ENCODE measurements at regions not wholly inside any gene's neighbourhood (a gene's known extent, or its start where the extent isn't known, plus 50 kb on each side); places are given as distances from the start of the nearest gene placed in this dataset.

DNA sequence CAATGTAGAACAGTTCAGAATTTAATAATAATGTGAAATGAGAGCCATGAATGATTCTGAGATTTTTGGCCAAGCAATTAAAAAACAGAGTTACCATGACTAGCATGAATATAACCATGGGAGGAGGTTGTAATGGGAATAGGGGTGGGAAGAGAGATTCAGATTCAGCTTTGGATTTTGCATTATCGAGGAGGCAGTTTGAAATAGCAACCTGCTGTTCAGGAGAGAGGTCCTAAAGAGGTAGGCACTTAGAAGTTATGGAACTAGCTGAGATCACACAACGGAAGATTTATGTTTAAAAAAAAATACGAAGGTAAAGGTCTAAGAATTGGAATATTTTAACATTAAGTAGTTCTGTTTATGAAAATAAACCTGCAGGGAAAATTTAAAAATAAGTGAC is 124.4 kb upstream of the TECRL start:
- no peaks in the 10 kb centered on the region for H3K36me3 ChIP-seq
- no peak overlapping the region for H3K4me3 ChIP-seq (ENCODE audit: low read depth, low read length)
- no peaks in the 10 kb centered on the region for H3K27me3 ChIP-seq
- no peaks in the 10 kb centered on the region for H3K4me1 ChIP-seq
- DNase-seq: no peak
- H3K9me3 ChIP-seq: no peaks in the 10 kb centered on the region
- TF ChIP-seq, protein P1, sequence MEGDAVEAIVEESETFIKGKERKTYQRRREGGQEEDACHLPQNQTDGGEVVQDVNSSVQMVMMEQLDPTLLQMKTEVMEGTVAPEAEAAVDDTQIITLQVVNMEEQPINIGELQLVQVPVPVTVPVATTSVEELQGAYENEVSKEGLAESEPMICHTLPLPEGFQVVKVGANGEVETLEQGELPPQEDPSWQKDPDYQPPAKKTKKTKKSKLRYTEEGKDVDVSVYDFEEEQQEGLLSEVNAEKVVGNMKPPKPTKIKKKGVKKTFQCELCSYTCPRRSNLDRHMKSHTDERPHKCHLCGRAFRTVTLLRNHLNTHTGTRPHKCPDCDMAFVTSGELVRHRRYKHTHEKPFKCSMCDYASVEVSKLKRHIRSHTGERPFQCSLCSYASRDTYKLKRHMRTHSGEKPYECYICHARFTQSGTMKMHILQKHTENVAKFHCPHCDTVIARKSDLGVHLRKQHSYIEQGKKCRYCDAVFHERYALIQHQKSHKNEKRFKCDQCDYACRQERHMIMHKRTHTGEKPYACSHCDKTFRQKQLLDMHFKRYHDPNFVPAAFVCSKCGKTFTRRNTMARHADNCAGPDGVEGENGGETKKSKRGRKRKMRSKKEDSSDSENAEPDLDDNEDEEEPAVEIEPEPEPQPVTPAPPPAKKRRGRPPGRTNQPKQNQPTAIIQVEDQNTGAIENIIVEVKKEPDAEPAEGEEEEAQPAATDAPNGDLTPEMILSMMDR (IDR thresholded peaks at IDR 0.05; ENCODE audit: low read depth, low read length): no peak

DNA sequence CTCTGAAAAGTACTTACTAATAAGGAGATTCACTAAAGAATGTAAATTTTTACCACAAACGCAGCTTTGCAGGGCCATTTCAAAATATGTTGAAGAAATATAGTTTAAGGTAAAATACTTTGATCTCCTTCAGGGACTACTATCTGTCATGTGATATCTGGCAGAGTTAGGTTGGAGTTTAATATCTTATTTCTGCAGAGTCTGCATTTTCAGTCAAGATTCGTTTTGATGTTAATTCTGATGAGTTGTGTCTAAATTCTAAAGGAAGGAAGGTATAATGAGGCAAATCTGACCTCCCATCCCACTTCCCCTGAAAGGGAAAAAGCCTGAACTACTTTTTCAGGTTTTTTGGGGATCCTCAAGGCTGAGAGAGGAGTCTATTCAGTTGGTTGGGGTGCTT is 123.9 kb upstream of the TECRL start:
- no peaks in the 10 kb centered on the region for H3K4me1 ChIP-seq
- no peaks in the 10 kb centered on the region for H3K36me3 ChIP-seq
- no peaks in the 10 kb centered on the region for H3K9me3 ChIP-seq
- no peak overlapping the region for H3K4me3 ChIP-seq (ENCODE audit: low read depth, low read length)
- no peak for DNase-seq
- TF ChIP-seq, protein P1 (IDR thresholded peaks at IDR 0.05; ENCODE audit: low read depth, low read length): no peak
- H3K27me3 ChIP-seq: no peaks in the 10 kb centered on the region

DNA sequence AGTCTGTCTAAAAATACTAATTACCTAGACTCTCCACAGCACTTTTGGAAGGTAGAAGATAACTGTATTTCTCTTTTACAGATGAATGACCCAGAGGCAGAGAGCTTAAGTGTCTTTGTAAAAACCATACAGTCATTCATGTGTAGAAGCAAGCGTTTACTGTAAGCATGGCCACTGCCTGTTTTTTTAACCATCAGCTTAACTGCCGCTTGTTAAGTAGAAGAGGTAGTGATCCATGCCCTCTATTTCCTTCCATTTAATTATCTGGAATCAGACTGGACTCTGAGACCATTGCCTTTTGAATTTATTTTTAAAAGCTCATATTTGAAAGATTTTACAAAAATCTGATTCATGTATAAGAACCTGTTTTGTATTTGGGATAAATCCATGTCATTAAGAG is 111.2 kb upstream of the TECRL start:
- Histone ChIP-seq H3K27me3 (no peaks in the 10 kb centered on the region), H3K4me3 (ENCODE audit: low read depth, low read length) (no peak overlapping the region), H3K36me3 (no peaks in the 10 kb centered on the region), H3K9me3 (no peaks in the 10 kb centered on the region), H3K4me1 (no peaks in the 10 kb centered on the region)
- DNase-seq: no peak
- TF ChIP-seq, protein P1 (IDR thresholded peaks at IDR 0.05; ENCODE audit: low read depth, low read length): no peak

DNA sequence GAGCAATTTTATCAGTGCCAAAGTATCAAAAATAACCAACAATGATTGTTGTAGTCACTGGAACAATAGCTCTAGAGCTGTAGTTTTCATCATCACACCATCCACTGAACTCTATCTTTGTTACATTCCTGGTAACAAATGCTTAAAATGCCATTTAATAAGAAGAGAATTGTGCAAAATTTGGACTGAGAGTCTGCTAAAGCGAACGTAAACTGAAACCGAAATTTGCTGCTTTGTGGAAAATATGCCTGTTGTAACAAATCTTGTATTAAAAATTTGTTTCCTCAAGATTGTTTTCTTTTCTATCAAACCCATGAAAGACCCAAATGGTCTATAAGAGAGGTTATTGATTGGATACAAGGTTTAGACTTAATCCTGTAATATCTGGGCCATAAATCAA is 109.3 kb upstream of the TECRL start:
- no peak for DNase-seq
- Histone ChIP-seq H3K36me3 (no peaks in the 10 kb centered on the region), H3K4me1 (no peaks in the 10 kb centered on the region), H3K27me3 (no peaks in the 10 kb centered on the region), H3K9me3 (no peaks in the 10 kb centered on the region), H3K4me3 (ENCODE audit: low read depth, low read length) (no peak overlapping the region)
- TF ChIP-seq, protein P1 (IDR thresholded peaks at IDR 0.05; ENCODE audit: low read depth, low read length): no peak

DNA sequence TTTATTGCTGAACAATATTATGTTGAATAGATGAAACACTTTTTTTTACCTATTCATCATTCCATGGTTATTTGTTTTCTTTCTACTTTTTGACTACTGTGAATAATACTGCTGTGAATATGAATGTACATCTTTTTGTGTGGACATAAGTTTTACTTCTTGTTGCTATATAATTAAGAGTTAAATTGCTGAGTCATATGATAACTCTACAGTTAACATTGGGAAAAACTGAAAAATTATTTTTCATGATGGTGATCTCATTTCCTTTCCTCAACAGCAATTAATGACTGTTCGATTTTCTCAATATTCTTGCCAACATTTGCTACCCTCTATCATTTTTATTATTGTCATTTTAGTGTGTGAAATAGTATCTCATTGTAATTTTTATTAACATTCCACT is 106.9 kb upstream of the TECRL start:
- TF ChIP-seq, protein P1 (IDR thresholded peaks at IDR 0.05; ENCODE audit: low read depth, low read length): no peak
- Histone ChIP-seq H3K36me3 (no peaks in the 10 kb centered on the region), H3K27me3 (no peaks in the 10 kb centered on the region), H3K4me3 (ENCODE audit: low read depth, low read length) (no peak overlapping the region), H3K9me3 (no peaks in the 10 kb centered on the region), H3K4me1 (no peaks in the 10 kb centered on the region)
- DNase-seq: no peak

DNA sequence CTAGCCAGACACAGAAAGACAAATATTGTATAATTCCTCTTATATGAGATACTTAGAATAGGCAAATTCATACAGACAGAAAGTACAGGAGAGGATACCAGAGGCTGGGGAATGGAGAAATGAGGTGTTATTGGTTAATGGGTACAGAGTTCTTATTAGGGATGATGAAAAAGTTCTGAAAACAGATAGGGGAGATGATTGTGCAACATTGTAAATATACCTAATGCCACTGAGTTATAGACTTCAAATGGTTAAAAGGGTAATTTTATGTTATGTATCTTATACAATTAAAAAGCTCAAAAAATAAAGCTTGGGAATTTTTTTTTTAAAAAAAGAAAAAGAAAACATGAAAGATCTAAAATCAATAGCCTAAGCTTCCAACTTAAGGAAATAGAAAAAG is 98.8 kb upstream of the TECRL start:
- H3K27me3 ChIP-seq: no peaks in the 10 kb centered on the region
- TF ChIP-seq, protein P1 (IDR thresholded peaks at IDR 0.05; ENCODE audit: low read depth, low read length): no peak
- H3K36me3 ChIP-seq: no peaks in the 10 kb centered on the region
- no peaks in the 10 kb centered on the region for H3K4me1 ChIP-seq
- no peaks in the 10 kb centered on the region for H3K9me3 ChIP-seq
- H3K4me3 ChIP-seq (ENCODE audit: low read depth, low read length): no peak overlapping the region
- DNase-seq: no peak
